ENCODE measurements at regions not wholly inside any gene's neighbourhood (a gene's known extent, or its start where the extent isn't known, plus 50 kb on each side); places are given as distances from the start of the nearest gene placed in this dataset.

DNA sequence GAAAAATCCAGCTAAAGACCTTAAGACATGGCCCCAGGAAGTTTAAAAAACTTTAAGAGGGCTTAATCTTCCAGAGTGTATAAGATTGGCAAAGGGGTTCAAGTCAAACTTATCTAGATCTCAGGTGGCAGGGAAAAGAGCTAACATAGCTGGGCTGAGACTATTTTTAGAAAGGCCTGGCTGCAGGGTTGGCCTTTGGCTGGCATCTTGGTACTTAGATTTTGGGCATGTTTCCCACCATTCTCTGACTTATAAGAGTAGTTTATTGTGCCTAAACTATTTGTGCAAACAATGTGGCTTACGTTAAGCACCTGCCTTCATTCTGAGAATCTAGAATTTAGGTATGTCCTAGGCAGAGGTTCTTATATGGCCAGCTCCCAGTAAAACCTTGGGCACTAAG, 214.0 kb upstream of the MIS18BP1 start:
- no peak for TF ChIP-seq EZH2 (IDR thresholded peaks at IDR 0.05; ENCODE audit: insufficient read depth, poor library complexity, severe bottlenecking)
- no peak for TF ChIP-seq EZH2phosphoT487 (IDR thresholded peaks at IDR 0.05; ENCODE audit: insufficient read depth, low read depth)
